Activated naive CD8-positive, alpha-beta T cell (primary cell): ENCODE measurements at regions not wholly inside any gene's neighbourhood (a gene's known extent, or its start where the extent isn't known, plus 50 kb on each side); places are given as distances from the start of the nearest gene placed in this dataset.

Experiments
- H3K27ac Mint-ChIP-seq: one replicate; pipeline ENCODE4 v1.8.0; 2021; ENCODE audit warnings: mixed read lengths
- H3K27me3 Mint-ChIP-seq: one replicate; pipeline ENCODE4 v1.8.0; 2021; ENCODE audit warnings: mixed read lengths
- H3K36me3 Mint-ChIP-seq: one replicate; pipeline ENCODE4 v1.8.0; 2021; ENCODE audit warnings: mixed read lengths
- H3K4me1 Mint-ChIP-seq: one replicate; pipeline ENCODE4 v1.8.0; 2021; ENCODE audit warnings: low read depth, mixed read lengths
- H3K4me3 Mint-ChIP-seq: one replicate; pipeline ENCODE4 v1.8.0; 2021; ENCODE audit warnings: mild to moderate bottlenecking, mixed read lengths
- H3K9me3 Mint-ChIP-seq: one replicate; pipeline ENCODE4 v1.8.0; 2021; ENCODE audit warnings: low read depth, mixed read lengths

- Mint-ChIP-seq H3K36me3 (no peaks in the 10 kb centered on the region), H3K27me3 (peaks cover 8% of the 10 kb centered on the region), H3K4me1 (no peaks in the 10 kb centered on the region), H3K4me3 (no peak overlapping the region), H3K27ac (no peak overlapping the region), H3K9me3 (no peaks in the 10 kb centered on the region)
These were observed 121.5 kb upstream of the PJA2 start for GRCh38 chr5:109531262-109531661.

DNA sequence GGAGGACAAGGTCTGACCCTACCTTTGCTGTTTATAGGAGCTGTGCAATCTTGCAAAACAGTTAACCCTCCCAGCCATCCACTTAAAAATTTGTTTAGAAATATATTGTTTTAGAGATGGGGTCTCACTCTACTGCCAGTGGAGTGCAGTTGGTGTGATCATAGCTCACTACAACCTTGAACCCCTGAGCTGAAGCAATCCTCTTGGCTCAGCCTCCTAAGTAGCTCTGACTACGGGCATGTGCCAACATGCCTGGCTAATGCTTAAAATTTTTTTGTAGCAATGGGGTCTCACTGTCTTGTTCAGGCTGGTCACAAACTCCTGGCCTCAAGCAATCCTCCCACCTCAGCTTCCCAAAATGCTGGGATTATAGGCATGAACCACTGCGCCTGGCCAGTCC, 120.2 kb upstream of the PJA2 start:
- peaks cover 6% of the 10 kb centered on the region for H3K27me3 Mint-ChIP-seq
- H3K27ac Mint-ChIP-seq: no peak overlapping the region
- no peak overlapping the region for H3K4me3 Mint-ChIP-seq
- H3K9me3 Mint-ChIP-seq: no peaks in the 10 kb centered on the region
- H3K4me1 Mint-ChIP-seq: no peaks in the 10 kb centered on the region
- no peaks in the 10 kb centered on the region for H3K36me3 Mint-ChIP-seq

GRCh38 chr5:109529520-109529919, 119.7 kb upstream of the PJA2 start:
- Mint-ChIP-seq H3K4me3 (no peak overlapping the region), H3K27me3 (peaks cover 6% of the 10 kb centered on the region), H3K27ac (no peak overlapping the region), H3K4me1 (no peaks in the 10 kb centered on the region), H3K9me3 (no peaks in the 10 kb centered on the region), H3K36me3 (no peaks in the 10 kb centered on the region)

DNA sequence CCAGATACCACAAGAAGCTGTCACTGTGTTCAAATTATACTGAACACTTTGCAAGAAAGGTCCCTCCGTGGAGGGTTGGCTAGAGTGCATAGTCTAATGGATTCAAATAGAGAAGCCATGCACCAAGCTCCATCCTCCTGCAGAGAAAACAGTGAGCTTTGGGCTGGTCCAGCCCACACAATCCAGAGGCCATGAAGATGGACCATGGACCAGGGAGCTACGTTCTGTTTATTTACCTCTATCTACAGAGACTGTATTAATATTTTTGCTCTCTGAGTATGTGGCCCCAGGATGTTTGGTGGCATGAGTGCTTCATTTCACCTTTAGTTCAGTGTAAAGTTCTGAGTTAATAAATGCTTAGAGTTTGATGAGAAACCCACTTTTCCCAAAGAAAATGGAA, 114.8 kb upstream of the PJA2 start:
- H3K36me3 Mint-ChIP-seq: no peaks in the 10 kb centered on the region
- H3K27ac Mint-ChIP-seq: no peak overlapping the region
- H3K9me3 Mint-ChIP-seq: no peaks in the 10 kb centered on the region
- H3K4me1 Mint-ChIP-seq: no peaks in the 10 kb centered on the region
- no peak overlapping the region for H3K4me3 Mint-ChIP-seq
- no peaks in the 10 kb centered on the region for H3K27me3 Mint-ChIP-seq

GRCh38 chr5:109524026-109524425, 114.3 kb upstream of the PJA2 start:
- Mint-ChIP-seq H3K9me3 (no peaks in the 10 kb centered on the region), H3K27me3 (no peaks in the 10 kb centered on the region), H3K27ac (no peak overlapping the region), H3K4me3 (no peak overlapping the region), H3K4me1 (no peaks in the 10 kb centered on the region), H3K36me3 (no peaks in the 10 kb centered on the region)

- Mint-ChIP-seq H3K36me3 (no peaks in the 10 kb centered on the region), H3K4me1 (no peaks in the 10 kb centered on the region), H3K27ac (no peak overlapping the region)
These were observed 112.6 kb upstream of the PJA2 start for GRCh38 chr5:109522404-109522803.

GRCh38 chr5:109519416-109519815, 109.6 kb upstream of the PJA2 start:
- H3K36me3 Mint-ChIP-seq: no peaks in the 10 kb centered on the region
- no peak overlapping the region for H3K27ac Mint-ChIP-seq
- H3K4me1 Mint-ChIP-seq: no peaks in the 10 kb centered on the region
- no peaks in the 10 kb centered on the region for H3K9me3 Mint-ChIP-seq
- no peaks in the 10 kb centered on the region for H3K27me3 Mint-ChIP-seq
- H3K4me3 Mint-ChIP-seq: no peak overlapping the region

More at GRCh38 chr5:109522404-109522803, 112.6 kb upstream of the PJA2 start:
- Mint-ChIP-seq H3K4me3 (no peak overlapping the region), H3K9me3 (no peaks in the 10 kb centered on the region), H3K27me3 (no peaks in the 10 kb centered on the region)

- Mint-ChIP-seq H3K4me1 (no peaks in the 10 kb centered on the region), H3K4me3 (no peak overlapping the region), H3K27me3 (no peaks in the 10 kb centered on the region), H3K27ac (no peak overlapping the region), H3K36me3 (no peaks in the 10 kb centered on the region), H3K9me3 (no peaks in the 10 kb centered on the region)
These were observed 106.6 kb upstream of the PJA2 start for GRCh38 chr5:109516390-109516789.

- H3K27me3 Mint-ChIP-seq: peaks cover 2% of the 10 kb centered on the region
- no peaks in the 10 kb centered on the region for H3K4me1 Mint-ChIP-seq
- H3K4me3 Mint-ChIP-seq: no peak overlapping the region
- H3K9me3 Mint-ChIP-seq: no peaks in the 10 kb centered on the region
- peaks cover 2% of the 10 kb centered on the region for H3K36me3 Mint-ChIP-seq
- H3K27ac Mint-ChIP-seq: no peak overlapping the region
These were observed 102.4 kb upstream of the PJA2 start for GRCh38 chr5:109511980-109512734.

DNA sequence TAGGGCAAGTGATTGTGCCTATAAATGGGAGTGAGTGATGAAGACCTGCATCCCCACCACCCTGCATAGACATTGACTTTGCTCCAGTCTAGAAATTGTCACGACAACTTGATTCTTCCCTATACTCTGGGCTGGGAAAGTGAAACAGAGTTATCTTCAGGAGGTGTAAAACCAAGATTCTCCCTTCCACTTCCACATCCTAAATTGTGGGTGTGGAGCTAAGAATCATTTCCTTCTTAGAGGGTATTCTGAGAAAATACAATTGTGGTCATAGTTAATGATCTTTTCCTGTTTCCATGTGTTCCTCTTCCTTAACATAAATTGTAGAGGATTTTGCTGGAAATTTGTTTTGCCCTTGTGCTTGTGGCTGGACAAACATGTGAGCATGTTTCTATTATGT, 96.8 kb upstream of the PJA2 start:
- H3K27ac Mint-ChIP-seq: no peak overlapping the region
- H3K36me3 Mint-ChIP-seq: peaks cover 2% of the 10 kb centered on the region
- peaks cover 2% of the 10 kb centered on the region for H3K27me3 Mint-ChIP-seq
- no peak overlapping the region for H3K4me3 Mint-ChIP-seq
- H3K9me3 Mint-ChIP-seq: no peaks in the 10 kb centered on the region
- H3K4me1 Mint-ChIP-seq: no peaks in the 10 kb centered on the region

DNA sequence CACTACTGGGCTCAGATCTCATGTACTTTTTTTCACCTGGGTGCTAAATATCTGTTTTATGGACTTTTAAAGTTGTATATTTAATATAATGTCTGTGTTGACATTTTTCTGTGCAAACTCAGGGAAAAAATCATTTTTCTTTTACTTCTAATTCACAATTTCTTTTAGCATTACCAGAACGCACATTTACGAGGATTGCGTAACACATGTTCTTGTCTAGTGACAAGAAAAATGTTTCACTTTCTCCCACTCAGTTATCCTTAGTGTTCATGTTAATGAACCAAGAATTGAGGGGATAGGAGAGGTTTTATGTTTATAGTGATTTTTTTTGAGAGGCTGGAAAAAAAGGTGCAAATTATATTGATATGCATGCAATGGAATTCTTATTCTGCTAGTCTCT, 86.3 kb upstream of the PJA2 start:
- no peaks in the 10 kb centered on the region for H3K9me3 Mint-ChIP-seq
- H3K27ac Mint-ChIP-seq: no peak overlapping the region
- H3K4me3 Mint-ChIP-seq: no peak overlapping the region
- H3K36me3 Mint-ChIP-seq: no peaks in the 10 kb centered on the region
- peaks cover 8% of the 10 kb centered on the region for H3K27me3 Mint-ChIP-seq
- H3K4me1 Mint-ChIP-seq: no peaks in the 10 kb centered on the region

GRCh38 chr5:109487753-109488420, 78.1 kb upstream of the PJA2 start:
- peaks cover 4% of the 10 kb centered on the region for H3K27me3 Mint-ChIP-seq
- no peaks in the 10 kb centered on the region for H3K9me3 Mint-ChIP-seq
- H3K4me1 Mint-ChIP-seq: no peaks in the 10 kb centered on the region
- no peak overlapping the region for H3K4me3 Mint-ChIP-seq
- no peak overlapping the region for H3K27ac Mint-ChIP-seq
- no peaks in the 10 kb centered on the region for H3K36me3 Mint-ChIP-seq

DNA sequence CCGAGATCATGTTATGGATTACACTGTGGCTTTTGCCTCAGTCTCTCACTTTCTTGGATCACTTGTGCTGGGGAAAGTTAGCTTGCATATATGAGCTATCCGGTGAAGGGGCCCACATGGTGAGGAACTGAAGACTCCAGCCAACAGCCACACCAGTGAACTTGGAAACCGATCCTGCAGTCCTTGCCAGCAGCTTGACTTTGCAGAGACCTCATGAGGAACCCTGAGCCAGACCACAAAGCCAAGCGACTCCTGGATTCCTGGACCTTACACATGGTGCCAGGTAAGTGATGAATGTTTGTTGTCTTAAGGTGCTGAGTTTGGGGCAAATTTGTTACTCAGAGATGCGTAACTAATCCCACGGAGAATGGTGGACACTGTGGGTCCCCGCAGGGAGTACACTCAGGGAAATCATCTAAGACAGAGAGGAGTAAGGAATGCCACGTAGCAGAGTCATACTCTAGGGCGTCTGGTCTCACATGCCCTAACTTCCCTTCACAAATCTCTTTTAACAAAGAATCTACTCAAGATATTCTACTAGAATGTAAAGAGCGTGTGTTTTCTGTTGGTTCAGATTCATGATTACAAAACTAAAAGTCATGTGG, 76.5 kb upstream of the PJA2 start:
- Mint-ChIP-seq H3K27me3 (peaks cover 3% of the 10 kb centered on the region), H3K27ac (no peak overlapping the region), H3K4me3 (no peak overlapping the region), H3K36me3 (no peaks in the 10 kb centered on the region), H3K4me1 (no peaks in the 10 kb centered on the region), H3K9me3 (no peaks in the 10 kb centered on the region)

DNA sequence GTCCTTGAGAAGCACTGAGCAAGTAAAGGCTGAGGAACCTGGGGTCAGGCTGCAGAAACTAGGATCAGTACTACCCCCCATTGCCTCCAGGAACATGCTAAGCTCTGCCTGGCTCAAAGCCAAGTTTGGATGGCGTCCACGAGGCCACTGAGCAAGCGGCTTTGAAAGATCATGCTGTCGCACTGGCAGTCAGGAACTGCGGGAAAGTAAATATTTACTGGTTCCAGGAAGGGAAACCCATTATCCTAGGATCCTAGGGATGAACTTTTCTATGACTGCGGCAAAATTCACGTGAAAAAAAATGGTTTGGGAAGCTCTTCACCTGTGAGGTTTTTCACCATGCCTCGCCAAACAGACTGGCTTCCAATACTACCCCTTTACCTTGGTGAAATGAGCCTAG, 75.3 kb upstream of the PJA2 start:
- no peaks in the 10 kb centered on the region for H3K4me1 Mint-ChIP-seq
- H3K36me3 Mint-ChIP-seq: no peaks in the 10 kb centered on the region
- no peak overlapping the region for H3K4me3 Mint-ChIP-seq
- H3K27me3 Mint-ChIP-seq: peaks cover 1% of the 10 kb centered on the region
- H3K9me3 Mint-ChIP-seq: no peaks in the 10 kb centered on the region
- H3K27ac Mint-ChIP-seq: no peak overlapping the region

DNA sequence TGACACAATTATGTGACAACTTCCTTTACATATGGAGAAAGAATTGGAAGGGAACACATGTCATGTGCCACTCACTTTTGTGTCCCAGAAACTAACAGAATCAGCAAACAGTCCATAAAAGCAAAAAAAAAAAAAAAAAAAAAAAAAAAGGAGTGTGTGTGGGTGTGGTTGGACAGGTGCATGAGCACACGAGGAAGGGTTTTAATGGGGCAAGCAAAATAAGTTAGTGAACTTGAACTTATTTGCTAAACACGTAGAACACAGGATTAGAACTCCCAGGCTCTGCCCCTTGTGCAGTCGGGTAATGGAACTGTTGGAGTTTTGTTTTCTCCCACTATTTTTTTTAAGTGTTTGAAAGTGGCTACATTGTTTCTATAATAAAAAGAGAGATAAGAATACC, 74.8 kb upstream of the PJA2 start:
- H3K36me3 Mint-ChIP-seq: no peaks in the 10 kb centered on the region
- peaks cover 1% of the 10 kb centered on the region for H3K27me3 Mint-ChIP-seq
- H3K4me3 Mint-ChIP-seq: no peak overlapping the region
- H3K27ac Mint-ChIP-seq: no peak overlapping the region
- no peaks in the 10 kb centered on the region for H3K9me3 Mint-ChIP-seq
- no peaks in the 10 kb centered on the region for H3K4me1 Mint-ChIP-seq
